HG02759 (cell line): ENCODE measurements at regions not wholly inside any gene's neighbourhood (a gene's known extent, or its start where the extent isn't known, plus 50 kb on each side); places are given as distances from the start of the nearest gene placed in this dataset.
"Not testable (repeated sequence)": the region's sequence is repeated elsewhere in the genome, so short reads cannot be mapped to it uniquely, and the experiment has no call there.

Source experiments
- ATAC-seq: cut with Tn5 transposase; IDR thresholded peaks from one replicate; pipeline ENCODE4 v1.9.1; 2021; ENCODE audit warnings: mild to moderate bottlenecking, moderate library complexity; ENCODE audit not compliant: unreplicated experiment

DNA sequence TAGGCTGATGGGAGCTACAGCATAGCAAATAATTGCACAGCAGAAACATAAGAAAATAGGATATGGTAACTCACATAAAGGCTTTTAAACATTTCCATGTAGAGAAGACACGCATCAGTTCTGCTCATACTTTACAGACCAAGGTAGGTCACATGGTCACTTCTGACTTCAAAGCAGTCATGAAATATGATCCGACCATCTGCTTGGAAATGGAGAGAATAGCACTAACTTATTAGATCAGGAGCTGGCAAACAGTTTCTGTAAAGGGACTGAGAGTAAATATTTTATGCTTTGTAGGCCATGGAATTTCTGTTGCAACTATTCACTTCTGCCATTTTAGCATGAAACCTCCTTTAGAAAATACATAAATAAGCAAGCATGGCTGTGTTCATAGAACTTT lies 936.6 kb upstream of the FANCL start:
- no peak for ATAC-seq

- ATAC-seq = no peak
Measured at GRCh38 chr2:59176737-59177136, 935.6 kb upstream of the FANCL start.

GRCh38 chr2:59174536-59175243 lies 933.6 kb upstream of the FANCL start:
- ATAC-seq = no peak

GRCh38 chr2:59173325-59173724 lies 932.2 kb upstream of the FANCL start:
- ATAC-seq = no peak

DNA sequence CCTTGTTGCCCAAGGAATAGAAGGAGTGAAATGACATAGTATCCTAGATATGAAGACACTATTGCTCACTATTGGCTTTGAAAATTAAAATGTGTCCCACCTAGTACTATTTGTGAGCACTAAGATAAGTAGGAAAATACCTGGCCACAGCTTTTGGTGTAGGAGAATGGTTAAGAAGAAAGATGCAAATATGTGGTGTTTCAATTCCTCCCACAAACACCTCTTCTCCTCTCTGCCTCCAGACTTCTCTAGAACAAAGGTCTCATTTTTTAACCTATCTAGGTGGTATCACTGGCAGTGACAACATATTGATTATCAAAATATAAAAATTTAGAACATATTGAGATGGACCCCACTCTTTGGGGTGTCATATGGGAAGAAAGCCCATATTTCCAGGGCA lies 929.9 kb upstream of the FANCL start:
- ATAC-seq = no peak

- no peak for ATAC-seq
Measured at GRCh38 chr2:59168766-59169165, 927.6 kb upstream of the FANCL start.

GRCh38 chr2:59167514-59167913 lies 926.4 kb upstream of the FANCL start:
- no peak for ATAC-seq

- not testable (repeated sequence) for ATAC-seq
Measured at GRCh38 chr2:59157908-59158307, 916.8 kb upstream of the FANCL start.

DNA sequence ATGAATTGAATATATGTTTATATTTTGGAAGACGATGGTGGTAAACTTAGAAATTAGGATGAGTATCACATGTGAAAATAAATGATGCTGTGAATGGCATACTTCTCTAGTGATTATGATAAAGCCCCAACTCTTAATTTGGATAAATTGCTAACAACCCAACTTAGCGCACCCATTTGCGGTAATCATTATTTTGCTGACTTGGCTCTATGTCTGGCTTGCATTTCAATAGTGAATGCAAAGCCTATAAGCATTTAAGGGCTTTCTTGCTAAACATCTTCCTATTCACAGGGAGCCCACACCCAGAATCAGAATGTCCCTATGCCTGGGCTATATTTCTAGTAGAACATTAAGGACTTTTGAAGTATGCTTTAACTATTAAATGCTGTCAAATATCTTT lies 910.7 kb upstream of the FANCL start:
- ATAC-seq = no peak

GRCh38 chr2:59150217-59150849 lies 909.2 kb upstream of the FANCL start:
- no peak for ATAC-seq

- ATAC-seq = no peak
Measured at GRCh38 chr2:59149271-59149670, 908.1 kb upstream of the FANCL start.

DNA sequence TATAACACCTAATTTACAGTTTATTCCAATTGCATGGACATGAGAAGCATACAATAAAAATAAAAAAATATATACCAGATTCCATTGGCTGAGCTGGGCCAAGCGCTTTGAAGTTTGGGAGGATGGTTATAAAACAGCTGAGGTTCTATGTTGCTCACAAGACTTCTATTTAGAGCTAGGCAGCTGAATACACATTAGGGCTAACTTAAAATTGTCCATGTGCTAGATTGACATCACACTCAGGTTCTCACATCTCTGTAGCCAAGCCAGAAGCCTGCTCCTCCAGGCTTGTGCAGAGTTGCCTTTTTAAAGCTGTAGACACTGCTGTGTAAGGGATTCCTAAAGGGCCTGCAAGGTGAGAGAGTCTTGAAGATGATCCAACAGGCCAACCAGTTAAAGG lies 871.1 kb upstream of the FANCL start:
- no peak for ATAC-seq

GRCh38 chr2:59096973-59097372 lies 855.8 kb upstream of the FANCL start:
- no peak for ATAC-seq

DNA sequence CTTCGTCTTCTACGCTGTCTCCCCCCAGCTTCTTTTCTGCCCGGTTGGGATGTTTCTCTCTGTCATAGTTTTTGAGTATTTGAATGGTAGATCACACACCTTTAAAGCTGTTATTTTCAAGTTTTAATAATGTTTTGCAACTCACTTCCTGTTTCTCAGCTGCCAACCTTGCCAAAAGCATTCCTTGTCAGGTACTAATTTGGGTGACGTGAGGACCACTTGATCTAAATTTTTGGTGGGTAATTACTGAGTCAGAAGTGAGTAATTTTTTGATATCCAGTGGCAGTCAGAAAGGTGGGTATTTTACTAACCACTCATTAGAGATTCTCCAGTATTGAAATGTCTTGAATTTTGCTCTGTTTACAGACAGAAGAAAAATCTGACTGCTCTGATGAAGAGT lies 852.4 kb upstream of the FANCL start:
- ATAC-seq = no peak

DNA sequence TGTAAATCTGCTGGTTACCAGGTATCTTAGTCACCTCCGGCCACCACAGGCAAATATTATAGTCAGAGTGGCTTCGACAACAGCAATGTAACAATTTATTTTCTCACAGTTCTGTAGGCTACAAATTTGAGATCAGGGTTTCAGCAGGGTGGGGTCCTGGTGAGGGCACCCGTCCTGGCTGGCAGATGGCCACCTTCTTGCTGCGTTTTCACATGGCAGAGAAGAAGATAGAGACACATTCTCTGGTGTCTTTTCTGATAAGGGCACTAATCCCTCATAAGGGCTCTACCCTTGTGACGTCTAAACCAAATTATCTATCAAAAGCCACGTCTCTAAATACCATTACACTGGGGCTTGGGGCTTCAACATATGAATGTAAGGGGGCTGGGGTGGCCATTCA lies 843.2 kb upstream of the FANCL start:
- ATAC-seq = no peak

GRCh38 chr2:59083075-59083828 lies 842.1 kb upstream of the FANCL start:
- no peak for ATAC-seq

GRCh38 chr2:59082657-59083056 lies 841.5 kb upstream of the FANCL start:
- ATAC-seq = no peak

DNA sequence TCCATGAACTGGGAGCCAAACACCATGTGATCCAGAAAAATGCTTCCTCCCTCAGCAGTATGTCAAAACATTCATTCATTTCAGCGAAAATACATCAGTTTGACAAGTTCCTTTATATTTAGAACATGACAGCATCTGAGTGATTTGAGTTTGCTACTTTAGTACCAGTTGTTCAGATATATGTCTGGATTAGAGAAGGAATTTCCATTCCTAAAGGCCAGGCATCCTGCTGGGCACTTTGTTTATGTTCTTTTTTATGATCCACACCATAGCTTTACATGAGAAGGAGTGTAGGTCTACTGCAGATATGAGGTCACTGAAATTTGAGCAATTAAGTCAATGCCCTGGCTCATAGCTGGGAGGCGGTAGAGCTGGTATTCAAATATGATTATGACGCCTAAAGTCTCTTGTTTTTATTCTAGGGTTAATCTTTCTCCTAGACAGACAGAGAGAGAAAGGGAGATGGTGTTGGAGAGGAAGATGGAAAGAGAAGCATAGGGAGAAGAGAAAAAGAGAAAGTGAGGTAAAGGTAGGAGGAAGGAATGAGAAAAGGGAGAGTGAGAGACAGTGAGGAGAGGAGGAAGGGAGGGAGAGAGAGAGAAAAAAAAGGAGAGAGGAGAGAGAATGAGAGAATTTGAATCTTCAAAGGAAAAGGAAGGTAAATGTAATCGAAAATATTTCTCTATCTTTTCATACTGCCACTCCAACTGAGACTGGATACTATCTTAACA lies 839.5 kb upstream of the FANCL start:
- no peak for ATAC-seq

DNA sequence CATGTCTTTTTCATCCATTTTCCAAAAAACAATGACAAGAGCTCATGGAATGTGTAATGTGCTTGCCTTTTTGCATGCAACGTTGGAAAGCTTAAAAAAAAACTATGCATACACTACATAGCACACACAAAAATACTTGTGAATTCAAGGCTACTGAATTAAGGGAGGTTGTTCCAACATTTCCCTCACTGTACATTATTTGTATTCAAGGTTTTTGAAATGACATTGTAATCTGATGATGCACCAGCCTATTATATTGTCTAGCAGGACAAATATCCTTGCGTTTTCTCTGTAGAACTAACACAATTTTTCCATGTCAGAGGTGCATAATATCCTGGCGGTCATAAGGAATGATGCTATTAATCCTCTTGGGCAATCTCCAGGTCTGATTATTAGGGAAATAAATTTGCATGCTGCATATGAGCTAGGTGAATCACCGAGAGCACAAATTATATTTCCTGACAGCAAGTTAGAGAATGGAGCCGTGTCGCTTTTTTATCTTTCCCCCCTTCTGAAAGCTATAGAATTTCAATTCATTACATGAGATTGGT lies 836.9 kb upstream of the FANCL start:
- ATAC-seq = no peak

DNA sequence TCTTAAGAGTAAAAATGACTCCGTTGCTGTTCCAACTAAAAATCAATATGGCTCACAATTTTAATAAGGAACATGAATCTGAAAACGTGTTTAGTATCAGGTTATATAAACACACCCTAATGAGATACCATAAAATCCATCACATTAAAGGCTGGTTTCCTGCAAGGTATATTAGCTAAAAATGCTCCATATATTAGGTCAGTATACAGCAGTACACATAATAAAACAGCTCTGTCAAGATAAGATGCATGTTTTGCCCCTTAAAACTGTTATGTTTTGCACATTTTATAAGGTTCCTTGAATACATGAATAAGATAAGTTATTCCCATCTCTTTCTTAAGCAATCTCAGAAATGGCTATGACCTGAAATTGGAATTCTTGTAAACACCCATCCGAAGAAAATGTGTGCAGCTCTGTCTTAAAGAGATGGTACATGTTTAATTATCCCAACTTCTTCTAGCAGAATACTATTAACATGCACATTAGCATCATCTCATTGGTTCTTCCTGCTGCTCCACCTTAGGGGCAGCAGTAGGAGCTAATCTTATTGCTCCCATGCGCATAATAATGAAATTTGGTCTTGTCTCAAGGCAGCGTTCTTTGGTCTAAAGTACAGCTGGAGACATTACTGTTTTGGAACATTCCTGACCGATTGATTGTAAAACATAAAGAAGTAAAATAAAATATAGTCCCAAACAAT lies 836.1 kb upstream of the FANCL start:
- ATAC-seq = no peak
